SJSA1 (cell line): ENCODE measurements at regions not wholly inside any gene's neighbourhood (a gene's known extent, or its start where the extent isn't known, plus 50 kb on each side); places are given as distances from the start of the nearest gene placed in this dataset.

Source experiments
- DNase-seq, 2 experiments: peaks; one replicate each; pipeline ENCODE4 v3.0.0-alpha.2; 2015 to 2020; ENCODE audit warnings: low spot score in 2 of 2, low read depth in 1 of 2
- H3K27ac ChIP-seq: fragments of 250-450 bp; sonication (Bioruptor Pico); 2 replicates; pipeline ENCODE4 v1.5.1; 2020; ENCODE audit warnings: mild to moderate bottlenecking, moderate library complexity
- H3K27me3 ChIP-seq: fragments of 250-450 bp; sonication (Bioruptor Pico); replicated peaks from 2 replicates; pipeline ENCODE4 v1.5.1; 2020; ENCODE audit warnings: mild to moderate bottlenecking, moderate library complexity
- H3K36me3 ChIP-seq: fragments of 250-450 bp; sonication (Bioruptor Pico); 2 replicates; pipeline ENCODE4 v1.5.1; 2020; ENCODE audit warnings: mild to moderate bottlenecking
- H3K4me1 ChIP-seq: fragments of 250-450 bp; sonication (Bioruptor Pico); replicated peaks from 2 replicates; pipeline ENCODE4 v1.6.1; 2021; ENCODE audit warnings: mild to moderate bottlenecking
- H3K4me3 ChIP-seq: fragments of 250-450 bp; sonication (Bioruptor Pico); 2 replicates; pipeline ENCODE4 v1.5.1; 2020; ENCODE audit warnings: mild to moderate bottlenecking
- H3K9me3 ChIP-seq: fragments of 250-450 bp; sonication (Bioruptor Pico); replicated peaks from 2 replicates; pipeline ENCODE4 v1.5.1; 2020; ENCODE audit warnings: mild to moderate bottlenecking

- Histone ChIP-seq H3K27ac (no peak overlapping the region), H3K27me3 (no peaks in the 10 kb centered on the region), H3K36me3 (no peaks in the 10 kb centered on the region), H3K4me3 (no peak overlapping the region), H3K4me1 (no peaks in the 10 kb centered on the region), H3K9me3 (peaks cover 5% of the 10 kb centered on the region; the same call in 1 of the 2 replicates)
- DNase-seq = no peak
Observed at GRCh38 chr4:18247189-18247588, 225.6 kb upstream of the LCORL start.

GRCh38 chr4:18242919-18243693, 221.6 kb upstream of the LCORL start:
- no peak overlapping the region for H3K27ac ChIP-seq
- no peaks in the 10 kb centered on the region for H3K36me3 ChIP-seq
- DNase-seq = no peak
- 0 out of 2 replicates have a peak, but pooled peaks cover 5% of the 10 kb centered on the region for H3K9me3 ChIP-seq
- H3K4me1 ChIP-seq = no peaks in the 10 kb centered on the region
- H3K27me3 ChIP-seq = no peaks in the 10 kb centered on the region
- no peak overlapping the region for H3K4me3 ChIP-seq

- H3K9me3 ChIP-seq = 0 out of 2 replicates have a peak, but pooled peaks cover 4% of the 10 kb centered on the region
- no peaks in the 10 kb centered on the region for H3K4me1 ChIP-seq
- no peak overlapping the region for H3K4me3 ChIP-seq
- no peak for DNase-seq
- H3K27me3 ChIP-seq = no peaks in the 10 kb centered on the region
- no peak overlapping the region for H3K27ac ChIP-seq
- no peaks in the 10 kb centered on the region for H3K36me3 ChIP-seq
Observed at GRCh38 chr4:18241727-18242126, 220.2 kb upstream of the LCORL start.

- Histone ChIP-seq H3K4me3 (no peak overlapping the region), H3K9me3 (peaks cover 11% of the 10 kb centered on the region), H3K36me3 (no peaks in the 10 kb centered on the region), H3K4me1 (no peaks in the 10 kb centered on the region), H3K27ac (no peak overlapping the region), H3K27me3 (no peaks in the 10 kb centered on the region)
- no peak for DNase-seq
Observed at GRCh38 chr4:18234108-18234507, 212.6 kb upstream of the LCORL start.

GRCh38 chr4:18231726-18232125, 210.2 kb upstream of the LCORL start:
- no peak overlapping the region for H3K4me3 ChIP-seq
- no peaks in the 10 kb centered on the region for H3K36me3 ChIP-seq
- H3K27me3 ChIP-seq = no peaks in the 10 kb centered on the region
- peaks cover 9% of the 10 kb centered on the region for H3K9me3 ChIP-seq
- no peak for DNase-seq
- no peaks in the 10 kb centered on the region for H3K4me1 ChIP-seq
- no peak overlapping the region for H3K27ac ChIP-seq

GRCh38 chr4:18227880-18228279, 206.3 kb upstream of the LCORL start:
- Histone ChIP-seq H3K4me1 (no peaks in the 10 kb centered on the region), H3K9me3 (peaks cover 8% of the 10 kb centered on the region; the same call in 1 of the 2 replicates), H3K27me3 (no peaks in the 10 kb centered on the region), H3K36me3 (no peaks in the 10 kb centered on the region), H3K4me3 (no peak overlapping the region), H3K27ac (no peak overlapping the region)
- DNase-seq = no peak

GRCh38 chr4:18214411-18215055, 193.0 kb upstream of the LCORL start:
- no peaks in the 10 kb centered on the region for H3K4me1 ChIP-seq
- H3K27me3 ChIP-seq = no peaks in the 10 kb centered on the region
- DNase-seq = no peak
- H3K27ac ChIP-seq = no peak overlapping the region
- no peak overlapping the region for H3K4me3 ChIP-seq
- 0 out of 2 replicates have a peak, but pooled peaks cover 10% of the 10 kb centered on the region for H3K9me3 ChIP-seq
- H3K36me3 ChIP-seq = no peaks in the 10 kb centered on the region

- H3K27ac ChIP-seq = no peak overlapping the region
- H3K9me3 ChIP-seq = 0 out of 2 replicates have a peak, but pooled peaks cover 10% of the 10 kb centered on the region
- DNase-seq = no peak
- H3K27me3 ChIP-seq = no peaks in the 10 kb centered on the region
- no peak overlapping the region for H3K4me3 ChIP-seq
- no peaks in the 10 kb centered on the region for H3K4me1 ChIP-seq
- H3K36me3 ChIP-seq = no peaks in the 10 kb centered on the region
Observed at GRCh38 chr4:18213576-18214198, 192.1 kb upstream of the LCORL start.

GRCh38 chr4:18209448-18209847, 187.9 kb upstream of the LCORL start:
- no peak for DNase-seq
- H3K27me3 ChIP-seq = no peaks in the 10 kb centered on the region
- no peaks in the 10 kb centered on the region for H3K36me3 ChIP-seq
- 0 out of 2 replicates have a peak, but pooled peaks cover 9% of the 10 kb centered on the region for H3K9me3 ChIP-seq
- H3K4me1 ChIP-seq = no peaks in the 10 kb centered on the region
- H3K4me3 ChIP-seq = no peak overlapping the region
- no peak overlapping the region for H3K27ac ChIP-seq

GRCh38 chr4:18203966-18204365, 182.4 kb upstream of the LCORL start:
- H3K27ac ChIP-seq = no peak overlapping the region
- H3K27me3 ChIP-seq = 0 out of 2 replicates have a peak, but pooled peaks cover 2% of the 10 kb centered on the region
- no peaks in the 10 kb centered on the region for H3K36me3 ChIP-seq
- H3K4me1 ChIP-seq = no peaks in the 10 kb centered on the region
- DNase-seq = no peak
- H3K9me3 ChIP-seq = 0 out of 2 replicates have a peak, but pooled peaks cover 3% of the 10 kb centered on the region
- H3K4me3 ChIP-seq = no peak overlapping the region

- no peaks in the 10 kb centered on the region for H3K36me3 ChIP-seq
- H3K27me3 ChIP-seq = 0 out of 2 replicates have a peak, but pooled peaks cover 2% of the 10 kb centered on the region
- H3K4me3 ChIP-seq = no peak overlapping the region
- no peak for DNase-seq
- no peaks in the 10 kb centered on the region for H3K4me1 ChIP-seq
- H3K27ac ChIP-seq = no peak overlapping the region
- H3K9me3 ChIP-seq = no peaks in the 10 kb centered on the region
Observed at GRCh38 chr4:18202486-18202885, 180.9 kb upstream of the LCORL start.

GRCh38 chr4:18201885-18202284, 180.3 kb upstream of the LCORL start:
- Histone ChIP-seq H3K9me3 (no peaks in the 10 kb centered on the region), H3K27ac (no peak overlapping the region), H3K4me1 (no peaks in the 10 kb centered on the region), H3K4me3 (no peak overlapping the region), H3K27me3 (0 out of 2 replicates have a peak, but pooled peaks cover 2% of the 10 kb centered on the region), H3K36me3 (no peaks in the 10 kb centered on the region)
- no peak for DNase-seq

- Histone ChIP-seq H3K4me1 (no peaks in the 10 kb centered on the region), H3K9me3 (no peaks in the 10 kb centered on the region), H3K4me3 (no peak overlapping the region), H3K36me3 (no peaks in the 10 kb centered on the region), H3K27ac (no peak overlapping the region), H3K27me3 (0 out of 2 replicates have a peak, but pooled peaks cover 2% of the 10 kb centered on the region)
- DNase-seq = no peak
Observed at GRCh38 chr4:18198653-18199052, 177.1 kb upstream of the LCORL start.

- no peak for DNase-seq
- no peaks in the 10 kb centered on the region for H3K4me1 ChIP-seq
- H3K36me3 ChIP-seq = no peaks in the 10 kb centered on the region
- 0 out of 2 replicates have a peak, but pooled peaks cover 2% of the 10 kb centered on the region for H3K27me3 ChIP-seq
- no peak overlapping the region for H3K27ac ChIP-seq
- no peaks in the 10 kb centered on the region for H3K9me3 ChIP-seq
- H3K4me3 ChIP-seq = no peak overlapping the region
Observed at GRCh38 chr4:18197467-18197866, 175.9 kb upstream of the LCORL start.
